K562 (cell line): ENCODE measurements at regions not wholly inside any gene's neighbourhood (a gene's known extent, or its start where the extent isn't known, plus 50 kb on each side); places are given as distances from the start of the nearest gene placed in this dataset.

Experiments used
- ATAC-seq: fragments of 200-7000 bp; cut with Tn5 transposase; 3 replicates; pipeline ENCODE4 v1.9.1; 2020; ENCODE audit warnings: moderate library complexity
- BruUV-seq: library from RNA; stranded (reverse); fragments of 400-500 nt; replicated peaks from 2 replicates; lab custom pipeline; 2021; lab: Mats Ljungman, UMichigan
- CTCF ChIA-PET: fragments of 300-600 bp; formaldehyde crosslinking; extraction: SDS; loops from one replicate; lab custom pipeline; 2021; ENCODE audit warnings: low intra/inter-chr PET ratio; lab: Yijun Ruan, JAX
- POLR2A ChIA-PET: fragments of 300-600, 350-650 bp; sonication (Branson Sonifier 250); formaldehyde crosslinking; extraction: SDS; loops from one replicate; lab custom pipeline; 2021; ENCODE audit warnings: antibody characterized with exemption, inconsistent platforms; lab: Yijun Ruan, JAX
- DNase-seq, 4 experiments: peaks; one replicate each; pipeline versions ENCODE4 v3.0.0 to v3.0.0-alpha.2; 2011 to 2018; ENCODE audit warnings: low spot score in 3 of 4, mixed read lengths in 3 of 4; ENCODE audit errors: extremely low read depth in 1 of 4
- FAIRE-seq: peaks from 2 replicates; lab custom pipeline; 2011; peaks lifted over from hg19 to GRCh38; lab: Jason Lieb, UNC
- H2AFZ ChIP-seq: 2 replicates; pipeline ENCODE4 v1.6.0; 2011; ENCODE audit warnings: low read depth, low read length, control low read depth, inconsistent platforms
- H3K27ac ChIP-seq: fragments of 200-600 bp; 3 replicates; pipeline ENCODE4 v1.8.0; 2011; ENCODE audit warnings: low read depth, mild to moderate bottlenecking, control low read depth, inconsistent platforms, low read length, moderate library complexity, mixed read lengths; ENCODE audit errors: extremely low read depth
- H3K27me3 ChIP-seq, 2 experiments: fragments of 300-600 bp in 1 of 2; 2 replicates in 1 of 2; 3 replicates in 1 of 2; pipeline versions ENCODE4 v1.6.0 to v1.8.0; 2011; ENCODE audit warnings: inconsistent platforms in 2 of 2, low read length in 2 of 2, mild to moderate bottlenecking in 1 of 2, mixed read lengths in 1 of 2, moderate library complexity in 1 of 2; ENCODE audit not compliant: control insufficient read depth in 2 of 2, insufficient read depth in 2 of 2
- H3K36me3 ChIP-seq: fragments of 300-600 bp; 3 replicates; pipeline ENCODE4 v1.8.0; 2011; ENCODE audit warnings: mild to moderate bottlenecking, low read length, inconsistent platforms; ENCODE audit not compliant: control insufficient read depth, insufficient read depth
- H3K4me1 ChIP-seq, 2 experiments: fragments of 200-600 bp in 1 of 2; replicated peaks in 1 of 2; 2 replicates in 1 of 2; 3 replicates in 1 of 2; pipeline versions ENCODE4 v1.5.1 to v1.8.0; 2011; ENCODE audit warnings: inconsistent platforms in 2 of 2, low read length in 2 of 2, mild to moderate bottlenecking in 1 of 2, mixed read lengths in 1 of 2, moderate library complexity in 1 of 2; ENCODE audit not compliant: control insufficient read depth in 2 of 2, insufficient read depth in 2 of 2
- H3K4me2 ChIP-seq: 2 replicates; pipeline ENCODE4 v1.6.1; 2011; ENCODE audit warnings: low read length, control low read depth, inconsistent platforms, mixed read lengths; ENCODE audit not compliant: insufficient read depth
- H3K4me3 ChIP-seq: fragments of 200-600 bp; sonication (generic), shearing (Covaris generic); 2 replicates; pipeline ENCODE4 v1.5.1; 2016; ENCODE audit warnings: control low read depth, inconsistent platforms
- H3K79me2 ChIP-seq: fragments of 200-600 bp; 3 replicates; pipeline ENCODE4 v1.8.0; 2011; ENCODE audit warnings: low read length, inconsistent platforms; ENCODE audit not compliant: control insufficient read depth, insufficient read depth
- H3K9ac ChIP-seq, 2 experiments: 2 replicates each; pipeline versions ENCODE4 v1.6.0 to v1.6.1; 2011; ENCODE audit warnings: low read depth in 2 of 2, low read length in 2 of 2, control low read depth in 1 of 2, inconsistent platforms in 1 of 2, mild to moderate bottlenecking in 1 of 2, mixed read lengths in 1 of 2; ENCODE audit not compliant: insufficient read depth in 1 of 2
- H3K9me1 ChIP-seq: one replicate; pipeline ENCODE4 v1.6.0; 2011; ENCODE audit warnings: inconsistent platforms, mild to moderate bottlenecking, low read length, moderate library complexity; ENCODE audit not compliant: control insufficient read depth, insufficient read depth
- H3K9me3 ChIP-seq: replicated peaks from 2 replicates; pipeline ENCODE4 v1.5.1; 2011; ENCODE audit warnings: low read depth, low read length, inconsistent platforms; ENCODE audit not compliant: control insufficient read depth, insufficient read depth
- H4K20me1 ChIP-seq: replicated peaks from 2 replicates; pipeline ENCODE4 v1.6.1; 2011; ENCODE audit warnings: low read length, inconsistent platforms, mixed read lengths; ENCODE audit not compliant: control insufficient read depth, insufficient read depth
- DIDO1 ChIP-seq: fragments of 450-650 bp; IDR thresholded peaks from 2 replicates; pipeline ENCODE4 v1.6.1; 2016; ENCODE audit warnings: low read depth, missing biosample characterization, missing genetic modification characterization
- FOXJ3 ChIP-seq: sonication (generic); formaldehyde crosslinking; IDR thresholded peaks from 2 replicates; pipeline ENCODE4 v1.4.0; 2020; ENCODE audit warnings: mild to moderate bottlenecking, missing genetic modification reagents
- GABPB1 ChIP-seq: sonication (generic); formaldehyde crosslinking; IDR thresholded peaks from 2 replicates; pipeline ENCODE4 v1.8.0; 2022; ENCODE audit warnings: mild to moderate bottlenecking, missing genetic modification reagents
- GTF2E2 ChIP-seq: fragments of 200-800 bp; sonication (Bioruptor generic); IDR thresholded peaks from 2 replicates; pipeline ENCODE4 v1.6.1; 2016; ENCODE audit warnings: missing genetic modification characterization, missing compliant biosample characterization
- HIVEP1 ChIP-seq: fragments of 250-450 bp; sonication (Bioruptor Pico); IDR thresholded peaks from 2 replicates; pipeline ENCODE4 v1.4.0; 2020; ENCODE audit warnings: mild to moderate bottlenecking
- RBFOX2 ChIP-seq: fragments of 200-400 bp; formaldehyde crosslinking; IDR thresholded peaks from 2 replicates; pipeline ENCODE4 v1.6.1; 2017; ENCODE audit warnings: low read depth, mild to moderate bottlenecking, low read length, moderate library complexity
- SMAD4 ChIP-seq: fragments of 250-450 bp; sonication (Bioruptor Pico); conservative IDR thresholded peaks from 2 replicates; pipeline ENCODE4 v1.8.0; 2021; ENCODE audit warnings: inconsistent platforms, mild to moderate bottlenecking, moderate library complexity
- ZC3H11A ChIP-seq: IDR thresholded peaks from 2 replicates; pipeline ENCODE4 v1.6.1; 2012; ENCODE audit warnings: low read depth, low read length, improper control_type of control experiment
- ZNF239 ChIP-seq: fragments of 250-450 bp; sonication (Bioruptor Pico); IDR thresholded peaks from 2 replicates; pipeline ENCODE4 v1.4.0; 2020; ENCODE audit warnings: mild to moderate bottlenecking
- ZNF3 ChIP-seq: fragments of 250-450 bp; sonication (Bioruptor Pico); IDR thresholded peaks from 2 replicates; pipeline ENCODE4 v1.5.0; 2021; ENCODE audit warnings: mild to moderate bottlenecking, moderate library complexity
- WGBS: fragments of 100-300 bp; shearing (Covaris generic); methylation state at CpG from one replicate; pipeline ENCODE4 v1.1.6; 2016; ENCODE audit warnings: low coverage, mixed read lengths; ENCODE audit not compliant: insufficient coverage; ENCODE audit errors: missing lambda C conversion rate; 5-methylcytosine and 5-hydroxymethylcytosine counted together
- in situ Hi-C: fragments of 300-500 bp; cut with MboI; formaldehyde crosslinking; loops from 4 replicates; pipeline ENCODE4 v1.15.0; 2018; ENCODE audit warnings: inconsistent platforms, mixed read lengths
- intact Hi-C: fragments of 100-400 bp; cut with micrococcal nuclease; formaldehyde crosslinking; loops from 2 replicates; pipeline ENCODE4 v1.14.2; 2022
- TF ChIP-seq, protein P1 (sequence below), 2 experiments: fragments of 450-650 bp in 1 of 2; sonication (generic) in 1 of 2; formaldehyde crosslinking in 1 of 2; IDR thresholded peaks; 2 replicates each; pipeline versions ENCODE4 v1.7.1 to v1.9.0; 2016 to 2022; ENCODE audit warnings: inconsistent platforms in 1 of 2, mild to moderate bottlenecking in 1 of 2, missing genetic modification reagents in 1 of 2
- TF ChIP-seq, protein P2 (sequence below): fragments of 450-650 bp; formaldehyde crosslinking; IDR thresholded peaks from 2 replicates; pipeline ENCODE4 v1.4.0; 2020; ENCODE audit warnings: mild to moderate bottlenecking, mixed read lengths

DNA sequence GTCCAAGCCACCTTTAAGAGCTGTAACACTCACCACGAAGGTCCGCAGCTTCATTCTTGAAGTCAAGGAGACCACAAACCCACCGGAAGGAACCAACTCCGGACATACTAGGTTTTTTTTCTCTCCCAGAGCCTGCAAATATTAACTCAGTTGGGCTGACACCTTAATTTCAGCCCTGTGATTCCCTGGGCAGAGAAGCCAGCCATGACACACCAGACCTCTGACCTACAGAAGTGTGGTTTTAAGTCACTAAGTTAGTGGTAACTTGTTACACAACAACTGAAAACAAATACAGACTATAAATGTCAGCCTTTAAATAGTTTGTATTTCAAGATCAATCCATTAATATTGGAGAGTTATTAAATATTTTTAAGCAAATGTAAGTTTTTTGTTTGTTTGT is 855.1 kb downstream of the TMEM182 start:
- Histone ChIP-seq H3K9me3 (no peaks in the 10 kb centered on the region), H3K27me3 (no peaks in the 10 kb centered on the region), H3K4me3 (no peak overlapping the region), H3K4me1 (no peaks in the 10 kb centered on the region), H3K9me1 (no peaks in the 10 kb centered on the region), H3K4me2 (no peak overlapping the region), H2AFZ (no peak overlapping the region), H3K9ac (no peak overlapping the region), H3K79me2 (no peaks in the 10 kb centered on the region)
- intact Hi-C loops (no loop called here), in situ Hi-C loops (no loop called here)
- no peak for ATAC-seq
- no TSS peak for BruUV-seq
- WGBS = 24% methylated on average over 3 of the region's 4 CpGs
- no peak for FAIRE-seq
- TF ChIP-seq, protein P1, sequence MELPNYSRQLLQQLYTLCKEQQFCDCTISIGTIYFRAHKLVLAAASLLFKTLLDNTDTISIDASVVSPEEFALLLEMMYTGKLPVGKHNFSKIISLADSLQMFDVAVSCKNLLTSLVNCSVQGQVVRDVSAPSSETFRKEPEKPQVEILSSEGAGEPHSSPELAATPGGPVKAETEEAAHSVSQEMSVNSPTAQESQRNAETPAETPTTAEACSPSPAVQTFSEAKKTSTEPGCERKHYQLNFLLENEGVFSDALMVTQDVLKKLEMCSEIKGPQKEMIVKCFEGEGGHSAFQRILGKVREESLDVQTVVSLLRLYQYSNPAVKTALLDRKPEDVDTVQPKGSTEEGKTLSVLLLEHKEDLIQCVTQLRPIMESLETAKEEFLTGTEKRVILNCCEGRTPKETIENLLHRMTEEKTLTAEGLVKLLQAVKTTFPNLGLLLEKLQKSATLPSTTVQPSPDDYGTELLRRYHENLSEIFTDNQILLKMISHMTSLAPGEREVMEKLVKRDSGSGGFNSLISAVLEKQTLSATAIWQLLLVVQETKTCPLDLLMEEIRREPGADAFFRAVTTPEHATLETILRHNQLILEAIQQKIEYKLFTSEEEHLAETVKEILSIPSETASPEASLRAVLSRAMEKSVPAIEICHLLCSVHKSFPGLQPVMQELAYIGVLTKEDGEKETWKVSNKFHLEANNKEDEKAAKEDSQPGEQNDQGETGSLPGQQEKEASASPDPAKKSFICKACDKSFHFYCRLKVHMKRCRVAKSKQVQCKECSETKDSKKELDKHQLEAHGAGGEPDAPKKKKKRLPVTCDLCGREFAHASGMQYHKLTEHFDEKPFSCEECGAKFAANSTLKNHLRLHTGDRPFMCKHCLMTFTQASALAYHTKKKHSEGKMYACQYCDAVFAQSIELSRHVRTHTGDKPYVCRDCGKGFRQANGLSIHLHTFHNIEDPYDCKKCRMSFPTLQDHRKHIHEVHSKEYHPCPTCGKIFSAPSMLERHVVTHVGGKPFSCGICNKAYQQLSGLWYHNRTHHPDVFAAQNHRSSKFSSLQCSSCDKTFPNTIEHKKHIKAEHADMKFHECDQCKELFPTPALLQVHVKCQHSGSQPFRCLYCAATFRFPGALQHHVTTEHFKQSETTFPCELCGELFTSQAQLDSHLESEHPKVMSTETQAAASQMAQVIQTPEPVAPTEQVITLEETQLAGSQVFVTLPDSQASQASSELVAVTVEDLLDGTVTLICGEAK (IDR thresholded peaks at IDR 0.05) = no peak
- TF ChIP-seq, protein P1 (CRISPR knock-in tag; IDR thresholded peaks at IDR 0.05) = no peak
- TF ChIP-seq, protein P2, sequence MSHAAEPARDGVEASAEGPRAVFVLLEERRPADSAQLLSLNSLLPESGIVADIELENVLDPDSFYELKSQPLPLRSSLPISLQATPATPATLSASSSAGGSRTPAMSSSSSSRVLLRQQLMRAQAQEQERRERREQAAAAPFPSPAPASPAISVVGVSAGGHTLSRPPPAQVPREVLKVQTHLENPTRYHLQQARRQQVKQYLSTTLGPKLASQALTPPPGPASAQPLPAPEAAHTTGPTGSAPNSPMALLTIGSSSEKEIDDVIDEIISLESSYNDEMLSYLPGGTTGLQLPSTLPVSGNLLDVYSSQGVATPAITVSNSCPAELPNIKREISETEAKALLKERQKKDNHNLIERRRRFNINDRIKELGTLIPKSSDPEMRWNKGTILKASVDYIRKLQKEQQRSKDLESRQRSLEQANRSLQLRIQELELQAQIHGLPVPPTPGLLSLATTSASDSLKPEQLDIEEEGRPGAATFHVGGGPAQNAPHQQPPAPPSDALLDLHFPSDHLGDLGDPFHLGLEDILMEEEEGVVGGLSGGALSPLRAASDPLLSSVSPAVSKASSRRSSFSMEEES (CRISPR knock-in tag) = no peak
- no peak for TF ChIP-seq ZNF3 (CRISPR knock-in tag)
- no peak for TF ChIP-seq ZC3H11A
- no peak for TF ChIP-seq DIDO1 (tag)
- TF ChIP-seq HIVEP1 (CRISPR knock-in tag) = no peak
- no peak for TF ChIP-seq GTF2E2 (tag)
- no peak for TF ChIP-seq RBFOX2
- no peak for TF ChIP-seq SMAD4 (CRISPR knock-in tag)
- no peak for TF ChIP-seq GABPB1
- TF ChIP-seq ZNF239 (CRISPR knock-in tag) = no peak
- no peak for TF ChIP-seq FOXJ3 (CRISPR knock-in tag)
- TF ChIP-seq, all 486 proteins: peak for 0
- no peak overlapping the region for H3K27ac ChIP-seq
- ChIA-PET POLR2A (no interaction called here), CTCF (no interaction called here)
- no peaks in the 10 kb centered on the region for H3K36me3 ChIP-seq
- no peak for DNase-seq
- no peaks in the 10 kb centered on the region for H4K20me1 ChIP-seq
